Globus pallidus (tissue), 1 donor: ENCODE measurements at regions not wholly inside any gene's neighbourhood (a gene's known extent, or its start where the extent isn't known, plus 50 kb on each side); places are given as distances from the start of the nearest gene placed in this dataset.
A peak's percentile ranks its signal among the peaks of the same experiment; 100 is the strongest.

ENCODE experiments used
- DNase-seq: peaks from one replicate; pipeline ENCODE4 v3.0.0-alpha.2; 2015; ENCODE audit warnings: low spot score

DNA sequence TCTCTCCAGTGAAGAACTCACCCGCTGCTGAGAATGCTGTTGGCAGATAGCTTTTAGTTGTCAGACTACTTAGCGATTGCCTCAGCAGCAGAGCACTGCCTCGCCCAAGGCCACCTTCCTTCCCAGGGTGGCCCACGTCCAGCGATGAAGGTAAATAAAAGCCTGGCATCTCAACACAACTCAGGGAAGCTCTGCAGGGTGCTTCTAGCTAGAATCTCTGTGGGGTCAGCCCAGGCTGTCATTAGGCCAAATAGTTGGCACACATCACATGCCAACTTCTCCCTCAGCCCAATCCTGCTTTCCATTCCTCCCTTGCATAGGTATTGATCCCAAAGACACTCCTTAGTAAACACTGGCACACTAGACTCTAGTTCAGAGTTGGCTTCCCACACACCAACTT, 368.1 kb upstream of the TMTC1 start:
- no peak for DNase-seq

DNA sequence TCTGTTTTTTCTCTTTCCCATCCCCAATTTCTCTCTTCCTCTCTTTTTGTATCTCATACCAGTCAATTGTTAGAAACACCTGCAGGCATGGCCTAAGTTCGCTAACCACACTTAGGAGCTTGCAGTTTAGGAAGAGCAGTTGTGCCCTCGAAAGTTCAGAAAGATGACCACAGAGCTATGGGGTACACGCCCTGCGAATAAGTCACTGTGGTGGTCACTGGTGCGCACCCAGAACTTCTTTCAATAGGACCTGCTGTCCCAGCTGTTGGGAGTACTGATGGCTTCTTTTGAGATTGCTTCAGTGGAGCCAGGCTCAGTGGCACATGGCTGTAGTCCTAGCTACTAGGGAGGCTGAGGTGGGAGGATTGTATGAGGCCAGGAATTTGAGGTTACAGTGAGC, 362.8 kb upstream of the TMTC1 start:
- DNase-seq: no peak

- no peak for DNase-seq
Observed at GRCh38 chr12:30145684-30146032, 361.9 kb upstream of the TMTC1 start.

GRCh38 chr12:30144777-30145683, 361.3 kb upstream of the TMTC1 start:
- DNase-seq: peak; percentile 11

GRCh38 chr12:30142301-30142700, 358.6 kb upstream of the TMTC1 start:
- no peak for DNase-seq

DNA sequence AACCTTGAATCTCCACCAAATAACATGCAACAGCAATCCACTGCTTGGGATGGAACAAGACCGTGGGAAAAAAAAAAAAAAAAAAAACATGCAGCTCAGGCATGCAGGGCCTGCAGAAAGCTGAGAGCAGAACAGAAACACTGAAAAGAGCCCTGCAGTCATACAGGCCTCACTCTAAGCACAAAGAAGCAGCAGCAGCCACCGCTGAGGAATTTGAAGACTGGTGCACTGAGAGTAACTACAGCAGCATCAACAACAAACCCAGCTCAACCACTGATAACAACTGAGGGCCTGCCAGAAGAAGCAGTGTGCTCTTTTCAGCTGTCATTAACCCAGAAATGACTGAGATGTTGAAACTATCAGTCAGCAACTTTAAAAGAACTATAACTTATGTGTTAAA, 354.7 kb upstream of the TMTC1 start:
- no peak for DNase-seq

DNA sequence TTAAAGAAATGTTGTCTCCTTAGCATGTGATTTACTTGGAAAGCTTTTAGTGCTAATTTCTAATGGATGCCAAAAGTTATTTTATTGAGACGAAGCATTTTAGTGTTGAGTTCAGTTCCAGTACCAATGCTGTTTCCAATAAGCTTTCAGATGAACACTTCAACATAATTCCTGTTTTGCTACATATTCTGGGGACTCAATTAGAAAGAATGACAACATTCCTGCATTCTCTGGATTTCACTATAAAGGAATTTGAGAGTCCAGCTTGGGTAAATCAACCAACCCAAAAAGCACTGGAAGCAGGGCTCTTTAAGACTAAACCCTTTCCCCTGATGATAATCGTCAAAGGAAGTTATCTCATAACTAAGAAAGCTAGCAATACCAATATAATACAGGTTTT, 353.0 kb upstream of the TMTC1 start:
- DNase-seq: no peak

GRCh38 chr12:30135776-30136175, 352.0 kb upstream of the TMTC1 start:
- DNase-seq: no peak

GRCh38 chr12:30134229-30134628, 350.5 kb upstream of the TMTC1 start:
- no peak for DNase-seq

DNA sequence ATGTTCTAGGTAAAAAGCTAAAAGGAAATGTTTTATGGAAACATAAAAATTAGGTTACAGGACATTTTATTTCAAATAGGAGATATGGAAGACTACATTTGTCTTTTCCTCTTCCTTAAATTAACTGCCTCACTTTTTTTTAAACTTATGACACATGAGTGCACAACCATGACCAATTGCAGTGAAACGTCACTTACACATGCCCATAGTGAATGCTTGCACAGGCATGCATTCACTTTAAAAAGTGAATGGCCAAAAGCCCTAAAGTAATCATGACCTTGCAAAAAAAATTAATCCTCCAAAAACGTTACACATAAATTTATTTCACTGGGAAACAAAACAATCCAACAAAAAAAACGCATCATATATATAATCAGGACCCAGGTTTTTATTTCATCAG, 343.2 kb upstream of the TMTC1 start:
- no peak for DNase-seq

DNA sequence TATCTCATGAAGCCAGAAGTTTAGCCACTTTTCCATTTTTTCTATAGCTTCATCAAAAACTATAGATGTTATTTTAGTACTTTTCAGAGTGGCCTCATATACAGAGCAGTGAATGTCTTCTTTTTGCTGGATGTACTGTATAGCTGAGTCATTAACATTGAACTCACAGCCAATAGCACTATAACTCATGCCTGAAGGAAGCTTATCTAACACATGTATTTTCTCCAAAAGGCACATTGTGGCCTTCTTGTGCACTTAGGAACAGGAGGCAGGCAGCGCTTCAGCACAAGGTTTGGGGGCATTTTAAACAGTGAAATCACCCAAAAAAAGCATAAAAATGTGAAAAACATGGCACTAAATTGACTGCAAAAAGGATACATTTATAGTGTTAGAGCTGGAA, 336.8 kb upstream of the TMTC1 start:
- DNase-seq: no peak

- no peak for DNase-seq
Observed at GRCh38 chr12:30117483-30117882, 333.7 kb upstream of the TMTC1 start.

DNA sequence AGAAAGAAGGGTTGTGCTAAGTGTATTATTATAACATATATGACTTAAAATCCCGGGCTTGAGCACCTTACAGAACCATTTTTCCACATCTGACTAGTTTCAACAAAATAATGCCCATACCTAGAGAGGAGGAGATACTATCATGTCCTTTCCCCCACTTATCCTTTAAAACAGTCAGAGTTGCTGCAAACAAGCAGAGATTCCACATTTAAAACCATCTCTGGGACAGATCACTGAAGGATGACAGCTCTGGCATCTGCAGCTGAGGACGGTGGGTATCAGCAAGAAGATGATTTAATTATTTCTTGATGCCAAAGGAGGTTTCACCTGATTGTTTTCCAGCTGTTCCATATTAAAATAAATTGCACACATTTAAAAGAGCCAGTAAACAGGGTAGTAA, 328.0 kb upstream of the TMTC1 start:
- DNase-seq: no peak

- no peak for DNase-seq
Observed at GRCh38 chr12:30110958-30111586, 327.3 kb upstream of the TMTC1 start.

DNA sequence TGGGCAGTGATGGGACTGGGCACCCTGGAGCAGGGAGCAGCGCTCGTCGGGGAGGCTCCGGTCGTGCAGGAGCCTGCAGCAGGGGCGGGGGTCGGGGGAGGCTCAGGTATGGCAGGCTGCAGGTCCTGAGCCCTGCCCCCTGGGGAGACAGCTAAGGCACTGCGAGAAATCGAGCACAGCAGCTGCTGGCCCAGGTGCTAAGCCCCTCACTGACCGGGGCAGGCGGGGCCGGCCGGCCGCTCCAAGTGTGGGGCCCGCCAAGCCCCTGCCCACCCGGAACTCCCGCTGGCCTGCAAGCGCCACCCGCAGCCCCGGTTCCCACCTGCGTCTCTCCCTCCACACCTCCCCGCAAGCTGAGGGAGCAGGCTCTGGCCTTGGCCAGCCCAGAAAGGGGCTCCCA, 326.8 kb upstream of the TMTC1 start:
- no peak for DNase-seq

- DNase-seq: no peak
Observed at GRCh38 chr12:30108666-30109065, 324.9 kb upstream of the TMTC1 start.

- DNase-seq: no peak
Observed at GRCh38 chr12:30106204-30106965, 322.6 kb upstream of the TMTC1 start.

DNA sequence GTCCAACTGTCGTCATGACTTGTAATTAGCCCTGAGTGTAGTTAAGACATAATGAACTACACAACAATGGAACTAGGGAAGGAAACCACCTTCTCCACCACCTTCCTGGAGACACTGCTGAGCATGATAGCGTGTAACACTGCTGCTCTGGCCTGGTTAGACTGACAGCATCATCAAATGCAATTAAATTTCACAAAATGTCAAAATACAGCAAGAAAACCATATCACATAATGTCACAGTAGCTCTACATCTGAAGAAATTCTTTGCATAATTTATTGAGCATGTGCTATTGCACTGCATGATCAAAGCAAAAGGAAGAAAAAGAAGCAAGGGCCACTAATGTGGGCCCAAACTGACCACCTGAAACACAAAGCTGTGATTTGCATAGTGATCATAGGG, 321.8 kb upstream of the TMTC1 start:
- DNase-seq: no peak

GRCh38 chr12:30104971-30105370, 321.2 kb upstream of the TMTC1 start:
- DNase-seq: no peak

DNA sequence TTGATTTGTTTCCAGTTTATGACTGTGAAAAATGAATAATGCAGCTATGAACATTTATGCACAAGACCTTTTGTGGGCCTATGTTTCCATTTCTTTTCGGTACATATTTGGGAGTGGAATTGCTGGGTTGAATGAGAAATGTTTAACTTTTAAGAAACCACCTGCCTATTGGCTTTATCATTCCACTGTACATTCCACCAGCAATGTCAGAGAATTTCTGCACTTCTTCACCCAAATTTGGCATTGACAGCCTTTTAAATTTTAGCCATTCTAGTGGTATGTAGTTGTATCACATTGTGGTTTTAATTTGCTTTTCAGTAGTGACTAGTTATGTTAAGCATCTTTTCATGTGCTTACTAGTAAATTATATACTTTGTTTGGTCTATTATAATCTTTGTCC, 317.0 kb upstream of the TMTC1 start:
- DNase-seq: no peak

DNA sequence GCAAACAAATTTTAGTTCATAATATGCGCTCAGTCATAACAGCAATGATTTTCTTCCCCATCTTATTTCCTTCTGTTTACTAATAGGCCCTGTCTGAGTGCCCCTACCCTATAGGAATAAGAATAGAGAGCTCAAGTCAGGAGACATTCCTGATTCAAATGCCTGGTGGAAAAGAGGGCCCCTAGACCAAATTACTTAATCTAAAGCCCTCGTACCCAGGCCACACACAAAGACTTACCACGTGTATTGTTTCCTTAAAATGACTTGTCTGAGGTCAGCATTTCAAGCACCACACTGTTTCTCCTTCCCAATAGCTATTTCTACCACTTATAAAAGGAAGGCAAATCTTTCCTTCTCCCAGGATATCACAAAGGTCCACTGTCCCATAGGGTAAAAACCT, 314.9 kb upstream of the TMTC1 start:
- DNase-seq: no peak

GRCh38 chr12:30095511-30095910, 311.8 kb upstream of the TMTC1 start:
- DNase-seq: no peak

- no peak for DNase-seq
Observed at GRCh38 chr12:30092983-30093617, 309.4 kb upstream of the TMTC1 start.
